ENCODE measurements at regions not wholly inside any gene's neighbourhood (a gene's known extent, or its start where the extent isn't known, plus 50 kb on each side); places are given as distances from the start of the nearest gene placed in this dataset.

DNA sequence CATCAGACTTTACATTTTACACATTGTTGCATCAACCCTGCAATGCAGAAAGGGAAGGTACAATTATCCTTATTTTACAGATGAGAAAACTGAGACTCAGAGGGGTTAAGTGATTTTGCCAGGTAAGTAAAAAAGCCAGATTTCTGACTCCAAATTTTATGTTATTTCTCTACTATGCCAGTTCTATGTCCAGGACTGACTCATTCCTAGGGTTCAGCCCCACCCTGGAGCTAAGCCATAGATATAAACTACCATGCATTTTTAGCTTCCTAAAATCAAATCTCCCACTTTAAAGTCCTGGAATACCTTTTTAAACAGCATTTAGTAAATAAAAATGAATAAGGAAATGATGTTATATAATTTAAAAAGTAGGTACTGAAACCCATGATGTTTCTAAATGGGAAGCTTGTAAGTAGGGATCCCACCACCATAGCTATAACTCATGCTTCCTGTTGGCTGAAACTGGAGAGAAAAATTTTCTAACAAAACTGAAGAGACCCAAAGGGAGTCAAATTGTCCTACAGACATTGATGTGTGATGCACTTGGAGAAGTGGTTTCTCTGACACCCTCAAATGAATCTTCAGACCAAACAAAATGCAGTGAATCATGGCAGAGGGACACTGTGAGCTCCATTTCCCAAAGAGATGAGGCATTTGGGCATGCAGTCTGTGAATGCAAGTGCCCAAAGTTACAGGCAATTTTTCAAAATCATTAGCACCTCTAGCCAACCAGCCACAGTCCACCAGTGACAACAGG is 301.7 kb upstream of the UMPS start:
- no peak overlapping the region for H3K4me2 ChIP-seq (ENCODE audit: low read depth, low read length, poor library complexity, severe bottlenecking)
- DNase-seq = no peak
- H2AFZ ChIP-seq (ENCODE audit: low read length) = no peak overlapping the region
- no peaks in the 10 kb centered on the region for H3K79me2 ChIP-seq (ENCODE audit: low read length)
- H3K27me3 ChIP-seq (ENCODE audit: low read length) = no peaks in the 10 kb centered on the region
- H3K4me3 ChIP-seq (ENCODE audit: low read length) = no peak overlapping the region
- H3K9ac ChIP-seq (ENCODE audit: low read length) = no peak overlapping the region
- no peaks in the 10 kb centered on the region for H4K20me1 ChIP-seq (ENCODE audit: insufficient read depth, low read depth, low read length)
- H3K4me1 ChIP-seq (ENCODE audit: low read length) = peaks cover 6% of the 10 kb centered on the region
- no peaks in the 10 kb centered on the region for H3K9me3 ChIP-seq (ENCODE audit: low read length)
- no peaks in the 10 kb centered on the region for H3K36me3 ChIP-seq (ENCODE audit: insufficient read depth, low read length)
- no peaks in the 10 kb centered on the region for H3K9me2 ChIP-seq (replicated peaks; ENCODE audit: insufficient read depth, low read length)
- H3K27ac ChIP-seq (ENCODE audit: low read length) = no peak overlapping the region

DNA sequence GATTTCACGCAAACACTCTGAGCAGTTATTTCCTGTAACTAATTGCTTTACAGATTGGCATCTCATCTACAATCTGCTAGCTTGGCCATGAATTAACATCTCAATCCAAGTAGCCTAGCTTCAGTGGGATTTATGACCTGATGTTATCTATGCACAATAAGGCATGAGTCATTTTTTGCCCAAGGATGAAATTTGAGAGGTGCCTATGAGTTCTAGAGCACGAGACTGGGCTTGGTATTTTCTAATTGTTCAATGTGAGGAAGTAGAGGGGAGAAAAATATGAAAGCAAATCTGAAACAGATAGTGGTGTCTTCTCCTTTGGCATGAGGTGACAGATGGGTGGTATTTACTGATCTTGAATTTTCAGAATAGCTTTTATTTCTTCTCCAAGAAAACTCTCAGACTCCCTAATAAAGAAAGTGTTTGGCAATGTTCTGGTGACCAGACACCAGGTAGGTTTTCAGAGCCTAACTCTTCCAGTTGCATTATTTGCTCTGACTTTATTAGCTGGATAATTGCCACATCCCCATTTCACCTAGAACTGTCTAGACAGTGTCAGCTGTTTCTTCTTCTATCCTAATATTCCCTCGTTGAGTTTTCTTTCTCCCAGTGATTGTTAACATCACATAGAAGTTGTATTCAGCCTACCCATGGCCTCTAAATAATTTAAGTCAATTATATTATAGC is 301.0 kb upstream of the UMPS start:
- no peaks in the 10 kb centered on the region for H3K79me2 ChIP-seq (ENCODE audit: low read length)
- no peak for DNase-seq
- no peak overlapping the region for H3K4me3 ChIP-seq (ENCODE audit: low read length)
- no peaks in the 10 kb centered on the region for H4K20me1 ChIP-seq (ENCODE audit: insufficient read depth, low read depth, low read length)
- no peaks in the 10 kb centered on the region for H3K9me2 ChIP-seq (replicated peaks; ENCODE audit: insufficient read depth, low read length)
- no peaks in the 10 kb centered on the region for H3K9me3 ChIP-seq (ENCODE audit: low read length)
- peaks cover 9% of the 10 kb centered on the region for H3K4me1 ChIP-seq (ENCODE audit: low read length)
- no peak overlapping the region for H3K9ac ChIP-seq (ENCODE audit: low read length)
- no peak overlapping the region for H3K27ac ChIP-seq (ENCODE audit: low read length)
- no peaks in the 10 kb centered on the region for H3K36me3 ChIP-seq (ENCODE audit: insufficient read depth, low read length)
- H3K4me2 ChIP-seq (ENCODE audit: low read depth, low read length, poor library complexity, severe bottlenecking) = no peak overlapping the region
- no peaks in the 10 kb centered on the region for H3K27me3 ChIP-seq (ENCODE audit: low read length)
- no peak overlapping the region for H2AFZ ChIP-seq (ENCODE audit: low read length)

DNA sequence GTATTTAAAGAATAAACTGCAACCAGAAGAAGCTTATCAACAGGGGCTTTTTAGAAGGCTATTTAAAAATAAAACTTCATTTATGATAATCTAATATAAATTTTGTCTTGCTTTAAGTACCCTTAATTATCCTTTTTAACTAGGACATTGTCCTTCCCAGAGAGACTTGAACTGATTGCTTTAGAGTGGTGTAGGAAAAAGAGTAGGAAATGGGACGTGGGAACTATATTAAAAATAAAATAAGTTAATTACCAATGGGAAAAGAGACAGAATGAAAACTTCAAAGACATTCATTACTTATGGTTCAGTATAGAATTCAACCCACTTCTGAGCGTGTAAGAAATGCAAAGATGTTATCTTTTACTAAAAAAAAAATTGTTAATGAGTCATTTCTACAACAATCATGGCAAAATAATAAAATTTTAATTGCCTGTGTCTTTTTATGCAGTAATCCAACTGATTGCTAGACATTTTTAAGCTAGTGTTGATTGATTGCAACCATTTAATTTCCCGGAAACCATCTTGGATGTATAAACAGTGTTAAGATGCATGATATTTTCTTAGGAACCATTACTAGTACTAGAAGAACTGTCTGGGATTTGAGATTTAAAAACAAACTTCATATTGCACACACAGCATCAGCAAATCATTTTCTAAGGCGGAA is 298.8 kb upstream of the UMPS start:
- Histone ChIP-seq H3K4me1 (ENCODE audit: low read length) (peaks cover 3% of the 10 kb centered on the region; the same call in 1 of the 2 replicates), H3K27ac (ENCODE audit: low read length) (no peak overlapping the region), H3K4me3 (ENCODE audit: low read length) (no peak overlapping the region), H2AFZ (ENCODE audit: low read length) (no peak overlapping the region), H3K36me3 (ENCODE audit: insufficient read depth, low read length) (no peaks in the 10 kb centered on the region), H3K9me3 (ENCODE audit: low read length) (no peaks in the 10 kb centered on the region), H3K27me3 (ENCODE audit: low read length) (0 out of 2 replicates have a peak, but pooled peaks cover 3% of the 10 kb centered on the region), H3K79me2 (ENCODE audit: low read length) (no peaks in the 10 kb centered on the region), H3K4me2 (ENCODE audit: low read depth, low read length, poor library complexity, severe bottlenecking) (no peak overlapping the region), H3K9me2 (replicated peaks; ENCODE audit: insufficient read depth, low read length) (no peaks in the 10 kb centered on the region), H4K20me1 (ENCODE audit: insufficient read depth, low read depth, low read length) (no peaks in the 10 kb centered on the region), H3K9ac (ENCODE audit: low read length) (no peak overlapping the region)
- DNase-seq = no peak

DNA sequence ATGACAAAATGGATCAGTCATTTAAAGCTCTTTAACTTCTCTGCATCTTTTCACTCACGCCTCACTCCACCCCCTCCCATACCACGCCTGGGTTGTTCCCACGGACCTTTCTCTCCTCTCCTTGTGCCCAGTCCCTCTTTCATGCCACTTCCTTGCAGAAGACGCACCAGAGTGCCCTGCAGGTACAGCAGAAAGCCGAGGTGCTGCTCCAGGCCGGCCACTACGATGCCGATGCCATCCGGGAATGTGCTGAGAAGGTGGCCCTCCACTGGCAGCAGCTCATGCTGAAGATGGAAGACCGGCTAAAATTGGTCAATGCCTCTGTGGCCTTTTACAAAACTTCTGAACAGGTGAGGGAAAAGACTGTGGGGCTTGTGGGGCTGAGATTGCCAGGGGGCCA is 296.1 kb upstream of the UMPS start:
- no peak overlapping the region for H3K27ac ChIP-seq (ENCODE audit: low read length)
- peaks cover 3% of the 10 kb centered on the region; the same call in 1 of the 2 replicates for H3K4me1 ChIP-seq (ENCODE audit: low read length)
- H3K27me3 ChIP-seq (ENCODE audit: low read length) = 0 out of 2 replicates have a peak, but pooled peaks cover 3% of the 10 kb centered on the region
- H3K4me2 ChIP-seq (ENCODE audit: low read depth, low read length, poor library complexity, severe bottlenecking) = no peak overlapping the region
- H4K20me1 ChIP-seq (ENCODE audit: insufficient read depth, low read depth, low read length) = no peaks in the 10 kb centered on the region
- no peak for DNase-seq
- H2AFZ ChIP-seq (ENCODE audit: low read length) = no peak overlapping the region
- H3K79me2 ChIP-seq (ENCODE audit: low read length) = no peaks in the 10 kb centered on the region
- no peak overlapping the region for H3K9ac ChIP-seq (ENCODE audit: low read length)
- no peaks in the 10 kb centered on the region for H3K36me3 ChIP-seq (ENCODE audit: insufficient read depth, low read length)
- no peak overlapping the region for H3K4me3 ChIP-seq (ENCODE audit: low read length)
- H3K9me3 ChIP-seq (ENCODE audit: low read length) = no peaks in the 10 kb centered on the region
- H3K9me2 ChIP-seq (replicated peaks; ENCODE audit: insufficient read depth, low read length) = no peaks in the 10 kb centered on the region

DNA sequence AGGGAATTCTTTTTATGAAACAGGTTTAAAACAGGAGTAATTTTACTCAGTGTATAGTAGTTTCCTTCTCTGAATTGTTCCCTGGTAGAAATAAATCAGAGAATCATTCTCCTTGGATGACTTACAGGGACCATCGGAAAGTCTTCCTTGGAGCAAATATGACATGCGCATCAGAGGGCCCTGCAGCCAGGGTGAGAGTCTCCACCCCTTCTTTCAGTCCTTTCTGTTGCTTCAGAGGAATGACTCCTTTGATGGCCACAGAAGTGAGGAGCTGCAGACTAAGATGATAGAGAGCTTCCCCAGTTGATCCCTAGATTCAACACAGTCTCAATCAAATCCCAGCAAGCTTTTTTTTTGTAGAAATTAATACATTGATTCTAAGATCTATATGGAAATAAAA is 294.8 kb upstream of the UMPS start:
- no peaks in the 10 kb centered on the region for H3K9me2 ChIP-seq (replicated peaks; ENCODE audit: insufficient read depth, low read length)
- no peaks in the 10 kb centered on the region for H3K36me3 ChIP-seq (ENCODE audit: insufficient read depth, low read length)
- H3K27me3 ChIP-seq (ENCODE audit: low read length) = 0 out of 2 replicates have a peak, but pooled peaks cover 3% of the 10 kb centered on the region
- no peak for DNase-seq
- no peaks in the 10 kb centered on the region for H3K79me2 ChIP-seq (ENCODE audit: low read length)
- H3K9me3 ChIP-seq (ENCODE audit: low read length) = no peaks in the 10 kb centered on the region
- H3K27ac ChIP-seq (ENCODE audit: low read length) = no peak overlapping the region
- no peak overlapping the region for H3K4me2 ChIP-seq (ENCODE audit: low read depth, low read length, poor library complexity, severe bottlenecking)
- peaks cover 3% of the 10 kb centered on the region; the same call in 1 of the 2 replicates for H3K4me1 ChIP-seq (ENCODE audit: low read length)
- H2AFZ ChIP-seq (ENCODE audit: low read length) = no peak overlapping the region
- H4K20me1 ChIP-seq (ENCODE audit: insufficient read depth, low read depth, low read length) = no peaks in the 10 kb centered on the region
- H3K9ac ChIP-seq (ENCODE audit: low read length) = no peak overlapping the region
- no peak overlapping the region for H3K4me3 ChIP-seq (ENCODE audit: low read length)

DNA sequence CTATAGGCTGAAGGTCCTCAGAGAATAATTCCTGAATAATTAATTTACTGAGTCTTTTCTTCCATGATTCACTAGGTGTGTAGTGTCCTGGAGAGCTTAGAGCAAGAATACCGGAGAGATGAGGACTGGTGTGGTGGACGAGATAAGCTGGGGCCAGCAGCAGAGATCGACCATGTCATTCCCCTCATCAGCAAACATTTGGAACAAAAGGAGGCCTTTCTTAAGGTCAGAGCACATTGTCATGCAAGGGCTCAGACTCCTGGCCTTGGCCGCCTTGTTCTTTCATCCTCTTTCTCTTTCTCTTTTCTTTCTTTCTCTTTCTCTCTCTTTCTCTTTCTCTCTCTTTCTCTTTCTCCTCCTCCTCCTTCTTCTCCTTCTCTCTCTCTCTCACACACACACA is 291.4 kb upstream of the UMPS start:
- H2AFZ ChIP-seq (ENCODE audit: low read length) = no peak overlapping the region
- no peak overlapping the region for H3K4me3 ChIP-seq (ENCODE audit: low read length)
- H4K20me1 ChIP-seq (ENCODE audit: insufficient read depth, low read depth, low read length) = no peaks in the 10 kb centered on the region
- no peaks in the 10 kb centered on the region for H3K36me3 ChIP-seq (ENCODE audit: insufficient read depth, low read length)
- H3K9me2 ChIP-seq (replicated peaks; ENCODE audit: insufficient read depth, low read length) = no peaks in the 10 kb centered on the region
- no peak for DNase-seq
- 0 out of 2 replicates have a peak, but pooled peaks cover 3% of the 10 kb centered on the region for H3K27me3 ChIP-seq (ENCODE audit: low read length)
- no peak overlapping the region for H3K4me2 ChIP-seq (ENCODE audit: low read depth, low read length, poor library complexity, severe bottlenecking)
- no peaks in the 10 kb centered on the region for H3K9me3 ChIP-seq (ENCODE audit: low read length)
- no peak overlapping the region for H3K27ac ChIP-seq (ENCODE audit: low read length)
- H3K9ac ChIP-seq (ENCODE audit: low read length) = no peak overlapping the region
- H3K4me1 ChIP-seq (ENCODE audit: low read length) = no peaks in the 10 kb centered on the region; the same call in 1 of the 2 replicates
- H3K79me2 ChIP-seq (ENCODE audit: low read length) = no peaks in the 10 kb centered on the region

DNA sequence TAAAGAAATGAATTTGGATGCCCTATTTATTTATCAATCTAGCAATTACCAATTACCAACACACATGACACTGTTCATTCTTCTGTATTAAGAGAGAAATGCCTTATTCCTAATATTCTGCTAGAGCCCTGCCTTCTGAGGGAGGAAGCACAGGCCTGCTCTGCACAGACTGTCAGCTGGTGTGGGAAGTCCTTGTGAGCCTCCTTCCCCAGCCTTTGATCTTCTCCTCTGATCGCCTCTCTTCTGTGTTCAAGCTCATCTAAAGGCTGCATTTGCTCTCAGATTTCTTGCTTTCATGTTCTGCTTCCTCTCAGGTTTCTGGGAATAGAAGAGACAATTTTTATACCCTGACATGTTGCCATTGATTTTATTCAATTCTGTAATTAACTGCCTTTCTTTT is 290.6 kb upstream of the UMPS start:
- Histone ChIP-seq H3K36me3 (ENCODE audit: insufficient read depth, low read length) (no peaks in the 10 kb centered on the region), H3K27me3 (ENCODE audit: low read length) (0 out of 2 replicates have a peak, but pooled peaks cover 2% of the 10 kb centered on the region), H3K4me3 (ENCODE audit: low read length) (no peak overlapping the region), H3K27ac (ENCODE audit: low read length) (no peak overlapping the region), H3K4me1 (ENCODE audit: low read length) (no peaks in the 10 kb centered on the region), H3K4me2 (ENCODE audit: low read depth, low read length, poor library complexity, severe bottlenecking) (no peak overlapping the region), H2AFZ (ENCODE audit: low read length) (no peak overlapping the region), H3K9me3 (ENCODE audit: low read length) (no peaks in the 10 kb centered on the region), H4K20me1 (ENCODE audit: insufficient read depth, low read depth, low read length) (no peaks in the 10 kb centered on the region), H3K9me2 (replicated peaks; ENCODE audit: insufficient read depth, low read length) (no peaks in the 10 kb centered on the region), H3K9ac (ENCODE audit: low read length) (no peak overlapping the region), H3K79me2 (ENCODE audit: low read length) (no peaks in the 10 kb centered on the region)
- DNase-seq = no peak

DNA sequence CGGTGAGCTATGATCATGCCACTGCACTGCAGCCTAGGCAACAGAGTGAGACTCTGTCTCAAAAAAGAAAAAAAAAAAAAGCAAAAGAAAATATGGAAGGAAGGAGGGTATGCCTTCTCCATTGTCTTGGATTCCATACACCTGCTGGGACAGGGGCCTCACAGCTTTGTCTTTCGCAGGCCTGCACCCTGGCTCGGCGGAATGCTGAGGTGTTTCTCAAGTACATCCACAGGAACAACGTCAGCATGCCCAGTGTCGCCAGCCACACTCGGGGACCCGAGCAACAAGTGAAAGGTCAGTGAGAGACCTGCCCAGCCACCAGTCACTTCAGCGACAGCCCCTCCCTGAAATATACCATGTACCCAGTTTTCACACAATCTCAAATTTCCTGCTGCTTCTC is 288.5 kb upstream of the UMPS start:
- H3K4me3 ChIP-seq (ENCODE audit: low read length) = no peak overlapping the region
- no peak overlapping the region for H3K4me2 ChIP-seq (ENCODE audit: low read depth, low read length, poor library complexity, severe bottlenecking)
- H4K20me1 ChIP-seq (ENCODE audit: insufficient read depth, low read depth, low read length) = no peaks in the 10 kb centered on the region
- H2AFZ ChIP-seq (ENCODE audit: low read length) = no peak overlapping the region
- H3K27me3 ChIP-seq (ENCODE audit: low read length) = no peaks in the 10 kb centered on the region
- H3K27ac ChIP-seq (ENCODE audit: low read length) = no peak overlapping the region
- no peak overlapping the region for H3K9ac ChIP-seq (ENCODE audit: low read length)
- no peaks in the 10 kb centered on the region for H3K9me2 ChIP-seq (replicated peaks; ENCODE audit: insufficient read depth, low read length)
- no peaks in the 10 kb centered on the region for H3K4me1 ChIP-seq (ENCODE audit: low read length)
- no peaks in the 10 kb centered on the region for H3K79me2 ChIP-seq (ENCODE audit: low read length)
- no peak for DNase-seq
- no peaks in the 10 kb centered on the region for H3K9me3 ChIP-seq (ENCODE audit: low read length)
- no peaks in the 10 kb centered on the region for H3K36me3 ChIP-seq (ENCODE audit: insufficient read depth, low read length)

All from Karpas-422 (cell line).